GM12878 (cell line): ENCODE measurements at regions not wholly inside any gene's neighbourhood (a gene's known extent, or its start where the extent isn't known, plus 50 kb on each side); places are given as distances from the start of the nearest gene placed in this dataset.

Experiments used
- ATAC-seq: fragments of 200-7000 bp; cut with Tn5 transposase; 3 replicates; pipeline ENCODE4 v1.9.1; 2020; ENCODE audit warnings: mild to moderate bottlenecking, moderate library complexity
- BruUV-seq: library from RNA; stranded (reverse); fragments of 400-500 nt; replicated peaks from 2 replicates; lab custom pipeline; 2021; lab: Mats Ljungman, UMichigan
- CTCF ChIA-PET: fragments of 300-600 bp; sonication (Branson Sonifier 250); formaldehyde crosslinking; extraction: SDS; loops from one replicate; lab custom pipeline; 2021; ENCODE audit warnings: inconsistent platforms; lab: Yijun Ruan, JAX
- POLR2A ChIA-PET: fragments of 350-600 bp; formaldehyde crosslinking; extraction: SDS; loops from one replicate; lab custom pipeline; 2021; ENCODE audit warnings: inconsistent platforms; lab: Charles Lee
- RAD21 ChIA-PET: fragments of 300-600 bp; sonication (Branson Sonifier 250); formaldehyde crosslinking; loops from one replicate; lab custom pipeline; 2023; ENCODE audit warnings: antibody characterized with exemption; ENCODE audit not compliant: unreplicated experiment; lab: Charles Lee
- SMC1A ChIA-PET: fragments of 300-600 bp; sonication (Branson Sonifier 250); formaldehyde crosslinking; loops from one replicate; lab custom pipeline; 2023; ENCODE audit not compliant: unreplicated experiment, uncharacterized antibody; lab: Charles Lee
- DNase-seq: peaks from one replicate; pipeline ENCODE4 v3.0.0-alpha.2; 2011; ENCODE audit warnings: low read depth, low spot score
- FAIRE-seq: peaks from 3 replicates; lab custom pipeline; 2011; peaks lifted over from hg19 to GRCh38; lab: Jason Lieb, UNC
- H2AFZ ChIP-seq: 2 replicates; pipeline ENCODE4 v1.6.0; 2011; ENCODE audit warnings: low read depth, low read length, control low read depth; ENCODE audit not compliant: control insufficient read depth
- H3K27ac ChIP-seq: 2 replicates; pipeline ENCODE4 v1.5.1; 2011; ENCODE audit warnings: control low read depth; ENCODE audit not compliant: control insufficient read depth, insufficient read depth
- H3K27me3 ChIP-seq, 2 experiments: replicated peaks in 1 of 2; 2 replicates each; pipeline versions ENCODE4 v1.6.0 to v1.6.1; 2011; ENCODE audit warnings: low read length in 1 of 2; ENCODE audit not compliant: control insufficient read depth in 2 of 2, insufficient read depth in 2 of 2
- H3K36me3 ChIP-seq, 2 experiments: 2 replicates each; pipeline ENCODE4 v1.5.1; 2011; ENCODE audit warnings: low read length in 1 of 2; ENCODE audit not compliant: control insufficient read depth in 2 of 2, insufficient read depth in 2 of 2
- H3K4me1 ChIP-seq: 2 replicates; pipeline ENCODE4 v1.6.1; 2011; ENCODE audit warnings: mild to moderate bottlenecking, low read length, moderate library complexity, mixed read lengths; ENCODE audit not compliant: control insufficient read depth, insufficient read depth
- H3K4me2 ChIP-seq: 2 replicates; pipeline ENCODE4 v1.6.0; 2011; ENCODE audit warnings: control low read depth; ENCODE audit not compliant: control insufficient read depth, insufficient read depth
- H3K4me3 ChIP-seq: fragments of 200-600 bp; sonication (generic); 2 replicates; pipeline ENCODE4 v1.5.1; 2016
- H3K79me2 ChIP-seq: 2 replicates; pipeline ENCODE4 v1.6.0; 2011; ENCODE audit warnings: low read length; ENCODE audit not compliant: control insufficient read depth, insufficient read depth
- H3K9ac ChIP-seq: 2 replicates; pipeline ENCODE4 v1.8.0; 2011; ENCODE audit warnings: low read length, control low read depth, mixed read lengths; ENCODE audit not compliant: control insufficient read depth, insufficient read depth
- H3K9me3 ChIP-seq: replicated peaks from 3 replicates; pipeline ENCODE4 v1.5.1; 2011; ENCODE audit warnings: mild to moderate bottlenecking, low read length; ENCODE audit not compliant: control insufficient read depth, insufficient read depth
- H4K20me1 ChIP-seq: 2 replicates; pipeline ENCODE4 v1.6.0; 2011; ENCODE audit not compliant: control insufficient read depth, insufficient read depth
- ETV6 ChIP-seq, 2 experiments: fragments of 450-650 bp in 1 of 2; IDR thresholded peaks in 1 of 2; conservative IDR thresholded peaks in 1 of 2; 2 replicates each; pipeline ENCODE4 v1.6.1; 2014; ENCODE audit warnings: antibody characterized with exemption in 1 of 2, borderline replicate concordance in 1 of 2, low read depth in 1 of 2, mild to moderate bottlenecking in 1 of 2, moderate library complexity in 1 of 2
- HDAC2 ChIP-seq: fragments of 200-600 bp; sonication (generic); IDR thresholded peaks from 2 replicates; pipeline ENCODE4 v1.6.1; 2017
- MEF2A ChIP-seq: IDR thresholded peaks from 2 replicates; pipeline ENCODE4 v1.6.1; 2011; ENCODE audit warnings: low read depth, mild to moderate bottlenecking, low read length, moderate library complexity; ENCODE audit not compliant: insufficient read depth
- NR2C1 ChIP-seq: fragments of 450-650 bp; IDR thresholded peaks from 2 replicates; pipeline ENCODE4 v1.6.1; 2017; ENCODE audit warnings: antibody characterized with exemption, mild to moderate bottlenecking, moderate library complexity
- PAX8 ChIP-seq: fragments of 450-650 bp; IDR thresholded peaks from 2 replicates; pipeline ENCODE4 v1.6.1; 2017; ENCODE audit warnings: mild to moderate bottlenecking, moderate library complexity
- WGBS: methylation state at CpG from one replicate; pipeline ENCODE4 v1.1.6; 2016; ENCODE audit warnings: low lambda C conversion rate; ENCODE audit not compliant: insufficient replicate concordance, insufficient coverage; ENCODE audit errors: missing lambda C conversion rate; 5-methylcytosine and 5-hydroxymethylcytosine counted together
- in situ Hi-C: fragments of 300-500 bp; cut with MboI; formaldehyde crosslinking; loops from 9 replicates; pipeline ENCODE4 v1.14.3; 2018; ENCODE audit warnings: mixed read lengths
- intact Hi-C: fragments of 100-400 bp; cut with micrococcal nuclease; formaldehyde crosslinking; loops from one replicate; pipeline ENCODE4 v1.14.2; 2022; ENCODE audit not compliant: unreplicated experiment
- TF ChIP-seq, protein P1 (sequence below): IDR thresholded peaks from 2 replicates; pipeline ENCODE4 v1.6.1; 2012; ENCODE audit warnings: low read depth, low read length, improper control_type of control experiment
- TF ChIP-seq, protein P2 (sequence below): fragments of 450-650 bp; IDR thresholded peaks from 2 replicates; pipeline ENCODE4 v1.6.1; 2017; ENCODE audit warnings: borderline replicate concordance
- TF ChIP-seq, protein P3 (sequence below): IDR thresholded peaks from 2 replicates; pipeline ENCODE4 v1.6.1; 2011; ENCODE audit warnings: low read depth, mild to moderate bottlenecking, low read length, moderate library complexity, borderline replicate concordance; ENCODE audit errors: extremely low read depth
- TF ChIP-seq, protein P4 (sequence below): fragments of 150-350 bp; IDR thresholded peaks from 2 replicates; pipeline ENCODE4 v1.6.1; 2016; ENCODE audit warnings: low read depth, low read length
- TF ChIP-seq, protein P5 (sequence below): IDR thresholded peaks from 2 replicates; pipeline ENCODE4 v1.6.1; 2011; ENCODE audit warnings: mild to moderate bottlenecking, low read depth, low read length, moderate library complexity; ENCODE audit not compliant: insufficient replicate concordance

GRCh38 chr7:27315066-27315465 is 72.5 kb downstream of the EVX1 start (continued):
- TF ChIP-seq ETV6 (conservative IDR thresholded peaks at IDR 0.05 in 1 of 2, IDR thresholded peaks at IDR 0.05 in 1 of 2; ENCODE audit: borderline replicate concordance in 1 of 2, low read depth in 1 of 2) = no peak
- TF ChIP-seq HDAC2 = no peak
- no peak for TF ChIP-seq PAX8

DNA sequence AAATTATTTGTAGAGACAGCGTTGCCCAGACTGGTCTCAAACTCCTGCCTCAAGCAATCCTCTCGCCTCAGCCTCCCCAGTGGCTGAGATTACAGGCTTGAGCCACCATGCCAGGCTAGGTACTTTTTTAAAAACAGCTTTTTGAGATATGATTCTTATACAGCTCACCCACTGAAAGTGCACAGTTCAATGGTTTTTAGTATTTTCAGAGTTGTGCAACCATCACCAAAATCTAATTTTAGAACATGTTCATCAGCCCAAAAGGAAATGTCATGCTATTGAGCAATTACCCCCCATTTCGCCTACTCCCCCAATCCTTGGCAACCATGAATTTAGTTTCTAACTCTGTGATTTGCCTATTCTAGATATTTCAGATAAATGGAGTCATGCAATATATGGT is 73.7 kb downstream of the EVX1 start:
- POLR2A ChIA-PET = no interaction called here
- no peak overlapping the region for H3K4me2 ChIP-seq
- 0 out of 2 replicates have a peak, but pooled peaks have one; percentile 31 for TF ChIP-seq MEF2A
- TF ChIP-seq, protein P1, sequence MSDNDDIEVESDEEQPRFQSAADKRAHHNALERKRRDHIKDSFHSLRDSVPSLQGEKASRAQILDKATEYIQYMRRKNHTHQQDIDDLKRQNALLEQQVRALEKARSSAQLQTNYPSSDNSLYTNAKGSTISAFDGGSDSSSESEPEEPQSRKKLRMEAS = no peak
- TF ChIP-seq, all 136 proteins: peak for 1
- BruUV-seq = no TSS peak
- ChIA-PET SMC1A (no interaction called here), RAD21 (no interaction called here), CTCF (no interaction called here)
- no peak for FAIRE-seq
- Histone ChIP-seq H3K27ac (no peak overlapping the region), H3K4me3 (no peak overlapping the region), H3K79me2 (no peaks in the 10 kb centered on the region), H3K9ac (no peak overlapping the region), H3K4me1 (no peaks in the 10 kb centered on the region), H2AFZ (no peak overlapping the region), H3K36me3 (no peaks in the 10 kb centered on the region), H4K20me1 (no peaks in the 10 kb centered on the region), H3K27me3 (no peaks in the 10 kb centered on the region; a peak in 1 of 4 replicates), H3K9me3 (no peaks in the 10 kb centered on the region; the same call in 2 of the 3 replicates)
- in situ Hi-C loops (no loop called here), intact Hi-C loops (no loop called here)
- no peak for DNase-seq
- ATAC-seq = no peak
- 2% methylated on average over 3 of the region's 3 CpGs for WGBS

DNA sequence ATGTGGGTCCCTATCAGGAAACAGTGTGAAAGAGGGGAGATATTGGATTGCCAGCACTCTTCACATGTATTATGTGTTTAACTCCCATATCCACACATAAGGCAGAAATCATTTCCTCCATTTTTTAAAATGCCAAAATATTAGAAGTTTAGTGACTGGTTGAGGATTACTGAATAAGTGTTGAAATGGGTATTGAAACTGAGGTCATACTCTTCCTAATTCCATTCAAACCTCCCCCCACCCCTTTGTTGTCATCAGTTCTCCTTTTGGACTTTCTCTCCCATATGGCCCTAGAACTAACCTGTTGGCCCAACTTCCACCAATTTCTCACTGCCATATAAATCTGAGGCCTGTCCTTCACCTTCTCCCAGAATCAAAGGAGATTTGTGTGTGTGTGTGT is 81.6 kb downstream of the EVX1 start:
- no peak overlapping the region for H3K4me2 ChIP-seq
- H3K9ac ChIP-seq = no peak overlapping the region
- H3K27ac ChIP-seq = no peak overlapping the region
- SMC1A ChIA-PET = no interaction called here
- no peaks in the 10 kb centered on the region for H4K20me1 ChIP-seq
- CTCF ChIA-PET = no interaction called here
- RAD21 ChIA-PET = no interaction called here
- ATAC-seq (no peak), DNase-seq (no peak), FAIRE-seq (no peak)
- intact Hi-C loops = no loop called here
- no peaks in the 10 kb centered on the region for H3K4me1 ChIP-seq
- H3K9me3 ChIP-seq = no peaks in the 10 kb centered on the region
- BruUV-seq = no TSS peak
- H3K36me3 ChIP-seq = no peaks in the 10 kb centered on the region
- H2AFZ ChIP-seq = no peak overlapping the region
- in situ Hi-C loops = no loop called here
- POLR2A ChIA-PET = no interaction called here
- no peak overlapping the region for H3K4me3 ChIP-seq
- H3K27me3 ChIP-seq = no peaks in the 10 kb centered on the region
- H3K79me2 ChIP-seq = no peaks in the 10 kb centered on the region
- TF ChIP-seq, protein P2, sequence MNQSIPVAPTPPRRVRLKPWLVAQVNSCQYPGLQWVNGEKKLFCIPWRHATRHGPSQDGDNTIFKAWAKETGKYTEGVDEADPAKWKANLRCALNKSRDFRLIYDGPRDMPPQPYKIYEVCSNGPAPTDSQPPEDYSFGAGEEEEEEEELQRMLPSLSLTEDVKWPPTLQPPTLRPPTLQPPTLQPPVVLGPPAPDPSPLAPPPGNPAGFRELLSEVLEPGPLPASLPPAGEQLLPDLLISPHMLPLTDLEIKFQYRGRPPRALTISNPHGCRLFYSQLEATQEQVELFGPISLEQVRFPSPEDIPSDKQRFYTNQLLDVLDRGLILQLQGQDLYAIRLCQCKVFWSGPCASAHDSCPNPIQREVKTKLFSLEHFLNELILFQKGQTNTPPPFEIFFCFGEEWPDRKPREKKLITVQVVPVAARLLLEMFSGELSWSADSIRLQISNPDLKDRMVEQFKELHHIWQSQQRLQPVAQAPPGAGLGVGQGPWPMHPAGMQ = no peak
- TF ChIP-seq, protein P3, sequence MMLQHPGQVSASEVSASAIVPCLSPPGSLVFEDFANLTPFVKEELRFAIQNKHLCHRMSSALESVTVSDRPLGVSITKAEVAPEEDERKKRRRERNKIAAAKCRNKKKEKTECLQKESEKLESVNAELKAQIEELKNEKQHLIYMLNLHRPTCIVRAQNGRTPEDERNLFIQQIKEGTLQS = no peak
- no peak for TF ChIP-seq NR2C1
- TF ChIP-seq, protein P4, sequence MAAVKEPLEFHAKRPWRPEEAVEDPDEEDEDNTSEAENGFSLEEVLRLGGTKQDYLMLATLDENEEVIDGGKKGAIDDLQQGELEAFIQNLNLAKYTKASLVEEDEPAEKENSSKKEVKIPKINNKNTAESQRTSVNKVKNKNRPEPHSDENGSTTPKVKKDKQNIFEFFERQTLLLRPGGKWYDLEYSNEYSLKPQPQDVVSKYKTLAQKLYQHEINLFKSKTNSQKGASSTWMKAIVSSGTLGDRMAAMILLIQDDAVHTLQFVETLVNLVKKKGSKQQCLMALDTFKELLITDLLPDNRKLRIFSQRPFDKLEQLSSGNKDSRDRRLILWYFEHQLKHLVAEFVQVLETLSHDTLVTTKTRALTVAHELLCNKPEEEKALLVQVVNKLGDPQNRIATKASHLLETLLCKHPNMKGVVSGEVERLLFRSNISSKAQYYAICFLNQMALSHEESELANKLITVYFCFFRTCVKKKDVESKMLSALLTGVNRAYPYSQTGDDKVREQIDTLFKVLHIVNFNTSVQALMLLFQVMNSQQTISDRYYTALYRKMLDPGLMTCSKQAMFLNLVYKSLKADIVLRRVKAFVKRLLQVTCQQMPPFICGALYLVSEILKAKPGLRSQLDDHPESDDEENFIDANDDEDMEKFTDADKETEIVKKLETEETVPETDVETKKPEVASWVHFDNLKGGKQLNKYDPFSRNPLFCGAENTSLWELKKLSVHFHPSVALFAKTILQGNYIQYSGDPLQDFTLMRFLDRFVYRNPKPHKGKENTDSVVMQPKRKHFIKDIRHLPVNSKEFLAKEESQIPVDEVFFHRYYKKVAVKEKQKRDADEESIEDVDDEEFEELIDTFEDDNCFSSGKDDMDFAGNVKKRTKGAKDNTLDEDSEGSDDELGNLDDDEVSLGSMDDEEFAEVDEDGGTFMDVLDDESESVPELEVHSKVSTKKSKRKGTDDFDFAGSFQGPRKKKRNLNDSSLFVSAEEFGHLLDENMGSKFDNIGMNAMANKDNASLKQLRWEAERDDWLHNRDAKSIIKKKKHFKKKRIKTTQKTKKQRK = no peak
- TF ChIP-seq, protein P5, sequence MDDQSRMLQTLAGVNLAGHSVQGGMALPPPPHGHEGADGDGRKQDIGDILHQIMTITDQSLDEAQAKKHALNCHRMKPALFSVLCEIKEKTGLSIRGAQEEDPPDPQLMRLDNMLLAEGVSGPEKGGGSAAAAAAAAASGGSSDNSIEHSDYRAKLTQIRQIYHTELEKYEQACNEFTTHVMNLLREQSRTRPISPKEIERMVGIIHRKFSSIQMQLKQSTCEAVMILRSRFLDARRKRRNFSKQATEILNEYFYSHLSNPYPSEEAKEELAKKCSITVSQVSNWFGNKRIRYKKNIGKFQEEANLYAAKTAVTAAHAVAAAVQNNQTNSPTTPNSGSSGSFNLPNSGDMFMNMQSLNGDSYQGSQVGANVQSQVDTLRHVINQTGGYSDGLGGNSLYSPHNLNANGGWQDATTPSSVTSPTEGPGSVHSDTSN = no peak
